ENCODE measurements at regions not wholly inside any gene's neighbourhood (a gene's known extent, or its start where the extent isn't known, plus 50 kb on each side); places are given as distances from the start of the nearest gene placed in this dataset.

- intact Hi-C loops (cut with DNase I), result no loop called here
- no peaks in the 10 kb centered on the region for H3K27me3 ChIP-seq
These were observed 128.0 kb downstream of the BARX2 start for GRCh38 chr11:129503646-129504045.

GRCh38 chr11:129505266-129505665 lies 129.6 kb downstream of the BARX2 start:
- Histone ChIP-seq H3K36me3 (no peaks in the 10 kb centered on the region), H3K27ac (no peak overlapping the region), H3K27me3 (no peaks in the 10 kb centered on the region), H3K4me3 (no peak overlapping the region), H3K9me3 (no peaks in the 10 kb centered on the region), H3K4me1 (no peaks in the 10 kb centered on the region)
- DNase-seq (ENCODE audit: low spot score in 2 of 2), result no peak
- no peak for TF ChIP-seq CTCF (IDR thresholded peaks at IDR 0.05)
- intact Hi-C loops (cut with DNase I), result no loop called here

More at GRCh38 chr11:129503646-129504045, 128.0 kb downstream of the BARX2 start:
- TF ChIP-seq CTCF (IDR thresholded peaks at IDR 0.05), result no peak
- no peak for DNase-seq (ENCODE audit: low spot score in 2 of 2)
- H3K4me1 ChIP-seq, result no peaks in the 10 kb centered on the region
- H3K36me3 ChIP-seq, result no peaks in the 10 kb centered on the region
- H3K4me3 ChIP-seq, result no peak overlapping the region
- no peaks in the 10 kb centered on the region for H3K9me3 ChIP-seq
- H3K27ac ChIP-seq, result no peak overlapping the region

- TF ChIP-seq CTCF (IDR thresholded peaks at IDR 0.05), result no peak
- no peak for DNase-seq (ENCODE audit: low spot score in 2 of 2)
- Histone ChIP-seq H3K27ac (no peak overlapping the region), H3K9me3 (no peaks in the 10 kb centered on the region), H3K36me3 (no peaks in the 10 kb centered on the region), H3K4me1 (no peaks in the 10 kb centered on the region), H3K27me3 (no peaks in the 10 kb centered on the region), H3K4me3 (no peak overlapping the region)
- intact Hi-C loops (cut with DNase I), result no loop called here
These were observed 132.5 kb downstream of the BARX2 start for GRCh38 chr11:129508163-129508562.

GRCh38 chr11:129528296-129528695 lies 152.6 kb downstream of the BARX2 start:
- intact Hi-C loops (cut with DNase I), result no loop called here
- Histone ChIP-seq H3K27me3 (no peaks in the 10 kb centered on the region), H3K27ac (no peak overlapping the region), H3K36me3 (no peaks in the 10 kb centered on the region), H3K4me3 (no peak overlapping the region), H3K9me3 (no peaks in the 10 kb centered on the region), H3K4me1 (no peaks in the 10 kb centered on the region)
- no peak for DNase-seq (ENCODE audit: low spot score in 2 of 2)
- TF ChIP-seq CTCF (IDR thresholded peaks at IDR 0.05), result no peak

- Histone ChIP-seq H3K4me3 (no peak overlapping the region), H3K27ac (no peak overlapping the region), H3K4me1 (no peaks in the 10 kb centered on the region), H3K27me3 (no peaks in the 10 kb centered on the region), H3K36me3 (no peaks in the 10 kb centered on the region), H3K9me3 (no peaks in the 10 kb centered on the region)
- no peak for DNase-seq (ENCODE audit: low spot score in 2 of 2)
- TF ChIP-seq CTCF (IDR thresholded peaks at IDR 0.05), result no peak
- intact Hi-C loops (cut with DNase I), result no loop called here
These were observed 154.7 kb downstream of the BARX2 start for GRCh38 chr11:129530154-129530895.

GRCh38 chr11:129533395-129533794 lies 157.7 kb downstream of the BARX2 start:
- H3K36me3 ChIP-seq, result no peaks in the 10 kb centered on the region
- no peaks in the 10 kb centered on the region for H3K4me1 ChIP-seq
- no peak for DNase-seq (ENCODE audit: low spot score in 2 of 2)
- no peak overlapping the region for H3K27ac ChIP-seq
- H3K4me3 ChIP-seq, result no peak overlapping the region
- no peaks in the 10 kb centered on the region for H3K27me3 ChIP-seq
- no peak for TF ChIP-seq CTCF (IDR thresholded peaks at IDR 0.05)
- H3K9me3 ChIP-seq, result no peaks in the 10 kb centered on the region
- intact Hi-C loops (cut with DNase I), result no loop called here
